CD4-positive, alpha-beta T cell (primary cell): ENCODE measurements at regions not wholly inside any gene's neighbourhood (a gene's known extent, or its start where the extent isn't known, plus 50 kb on each side); places are given as distances from the start of the nearest gene placed in this dataset.

Experiments
- ATAC-seq: fragments of 200-7000 bp; cut with Tn5 transposase; one replicate; pipeline ENCODE4 v1.10.0; 2022; ENCODE audit warnings: mild to moderate bottlenecking; ENCODE audit not compliant: poor library complexity
- CTCF ChIA-PET: fragments of 350-600 bp; sonication (Branson Sonifier 250); formaldehyde crosslinking; loops from one replicate; lab custom pipeline; 2021; ENCODE audit warnings: antibody characterized with exemption, inconsistent platforms; lab: Charles Lee
- POLR2A ChIA-PET: fragments of 350-600 bp; sonication (Branson Sonifier 250); formaldehyde crosslinking; loops from one replicate; lab custom pipeline; 2021; ENCODE audit warnings: antibody characterized with exemption, inconsistent platforms; lab: Charles Lee
- DNase-seq, 14 experiments: peaks; one replicate each; pipeline ENCODE4 v3.0.0-alpha.2; 2013 to 2020; ENCODE audit warnings: mixed read lengths in 2 of 14
- H3K27ac ChIP-seq, 2 donors: one replicate each; pipeline versions ENCODE4 v1.5.1 to v1.7.0; 2013; ENCODE audit warnings: low read length in 2 of 2, low read depth in 1 of 2, mild to moderate bottlenecking in 1 of 2
- H3K27me3 ChIP-seq, 2 experiments: 1 replicate in 1 of 2; 2 replicates in 1 of 2; pipeline versions ENCODE4 v1.6.1 to v1.7.0; 2013; ENCODE audit warnings: low read length in 2 of 2, control low read depth in 1 of 2, mild to moderate bottlenecking in 1 of 2, moderate library complexity in 1 of 2; ENCODE audit not compliant: insufficient read depth in 2 of 2, control insufficient read depth in 1 of 2
- H3K36me3 ChIP-seq: one replicate; pipeline ENCODE4 v1.6.1; 2013; ENCODE audit warnings: low read length, control low read depth; ENCODE audit not compliant: insufficient read depth
- H3K4me1 ChIP-seq: one replicate; pipeline ENCODE4 v1.6.1; 2013; ENCODE audit warnings: low read length, control low read depth; ENCODE audit not compliant: insufficient read depth
- H3K4me3 ChIP-seq: one replicate; pipeline ENCODE4 v1.5.1; 2013; ENCODE audit warnings: mild to moderate bottlenecking, low read length, moderate library complexity
- H3K9me3 ChIP-seq, 2 experiments: 1 replicate in 1 of 2; 2 replicates in 1 of 2; pipeline versions ENCODE4 v1.6.1 to v1.7.0; 2013; ENCODE audit warnings: low read length in 2 of 2, mild to moderate bottlenecking in 2 of 2, control low read depth in 1 of 2, moderate library complexity in 1 of 2; ENCODE audit not compliant: control insufficient read depth in 1 of 2, insufficient read depth in 1 of 2
- H3K27ac Mint-ChIP-seq: one replicate; pipeline ENCODE4 v1.8.0; 2020; ENCODE audit warnings: mixed read lengths
- H3K27me3 Mint-ChIP-seq: one replicate; pipeline ENCODE4 v1.8.0; 2021; ENCODE audit warnings: mixed read lengths
- H3K36me3 Mint-ChIP-seq: one replicate; pipeline ENCODE4 v1.8.0; 2021; ENCODE audit warnings: low read depth, mixed read lengths
- H3K4me1 Mint-ChIP-seq: one replicate; pipeline ENCODE4 v1.8.0; 2021; ENCODE audit warnings: low read depth, mixed read lengths
- H3K4me3 Mint-ChIP-seq: one replicate; pipeline ENCODE4 v1.8.0; 2020; ENCODE audit warnings: mild to moderate bottlenecking, mixed read lengths
- H3K9me3 Mint-ChIP-seq: one replicate; pipeline ENCODE4 v1.8.0; 2020; ENCODE audit warnings: mixed read lengths
- CTCF ChIP-seq: fragments of 200-600 bp; IDR thresholded peaks from one replicate; pipeline ENCODE4 v1.8.0; 2022; ENCODE audit warnings: antibody characterized with exemption, mild to moderate bottlenecking
- intact Hi-C, 2 experiments: fragments of 100-400 bp; cut with DNase I in 1 of 2; cut with micrococcal nuclease in 1 of 2; formaldehyde crosslinking; loops; one replicate each; pipeline versions ENCODE4 v1.15.1 to v1.9.0; 2023 to 2025; cut with DNase I, micrococcal nuclease

- POLR2A ChIA-PET: no interaction called here
- CTCF ChIA-PET: no interaction called here
- Mint-ChIP-seq H3K4me3 (no peak overlapping the region), H3K4me1 (no peaks in the 10 kb centered on the region), H3K27me3 (no peaks in the 10 kb centered on the region), H3K27ac (no peak overlapping the region), H3K9me3 (peaks cover 8% of the 10 kb centered on the region), H3K36me3 (no peaks in the 10 kb centered on the region)
- H3K9me3 ChIP-seq: no peaks in the 10 kb centered on the region
- intact Hi-C loops: no loop called here
- H3K27ac ChIP-seq: no peak overlapping the region
- no peaks in the 10 kb centered on the region for H3K4me1 ChIP-seq
- ATAC-seq (no peak), DNase-seq (no peak)
- H3K27me3 ChIP-seq: no peaks in the 10 kb centered on the region
- no peak for TF ChIP-seq CTCF
- H3K36me3 ChIP-seq: no peaks in the 10 kb centered on the region
- no peak overlapping the region for H3K4me3 ChIP-seq
Measured at GRCh38 chr14:26990946-26991345, 393.1 kb upstream of the NOVA1 start.

- H3K9me3 ChIP-seq: no peaks in the 10 kb centered on the region
- no peaks in the 10 kb centered on the region for H3K4me1 ChIP-seq
- no peak overlapping the region for H3K27ac Mint-ChIP-seq
- TF ChIP-seq CTCF: no peak
- H3K4me1 Mint-ChIP-seq: no peaks in the 10 kb centered on the region
- DNase-seq (no peak), ATAC-seq (no peak)
- CTCF ChIA-PET: no interaction called here
- H3K27me3 Mint-ChIP-seq: no peaks in the 10 kb centered on the region
- H3K9me3 Mint-ChIP-seq: peaks cover 13% of the 10 kb centered on the region
- no peak overlapping the region for H3K4me3 ChIP-seq
- no peak overlapping the region for H3K4me3 Mint-ChIP-seq
- intact Hi-C loops: no loop called here
- H3K36me3 ChIP-seq: no peaks in the 10 kb centered on the region
- POLR2A ChIA-PET: no interaction called here
- no peaks in the 10 kb centered on the region for H3K36me3 Mint-ChIP-seq
- no peak overlapping the region for H3K27ac ChIP-seq
- no peaks in the 10 kb centered on the region for H3K27me3 ChIP-seq
Measured at GRCh38 chr14:26992403-26993115, 394.7 kb upstream of the NOVA1 start.

GRCh38 chr14:26993556-26993955 is 395.7 kb upstream of the NOVA1 start:
- H3K4me3 ChIP-seq: no peak overlapping the region
- no peaks in the 10 kb centered on the region for H3K27me3 ChIP-seq
- Mint-ChIP-seq H3K27me3 (no peaks in the 10 kb centered on the region), H3K4me1 (no peaks in the 10 kb centered on the region), H3K36me3 (no peaks in the 10 kb centered on the region), H3K27ac (no peak overlapping the region), H3K4me3 (no peak overlapping the region), H3K9me3 (peaks cover 13% of the 10 kb centered on the region)
- POLR2A ChIA-PET: no interaction called here
- TF ChIP-seq CTCF: no peak
- no peak for ATAC-seq
- H3K36me3 ChIP-seq: no peaks in the 10 kb centered on the region
- intact Hi-C loops: no loop called here
- H3K9me3 ChIP-seq: no peaks in the 10 kb centered on the region
- CTCF ChIA-PET: no interaction called here
- no peaks in the 10 kb centered on the region for H3K4me1 ChIP-seq
- H3K27ac ChIP-seq: no peak overlapping the region
- DNase-seq: no peak
